Erythroblast (primary cell): ENCODE measurements at regions not wholly inside any gene's neighbourhood (a gene's known extent, or its start where the extent isn't known, plus 50 kb on each side); places are given as distances from the start of the nearest gene placed in this dataset.

Experiments used
- DNase-seq, 2 experiments: peaks; one replicate each; lab custom pipeline; 2025; lab: John Stamatoyannopoulos, UW
- GATA1 ChIP-seq: IDR thresholded peaks from 2 replicates; pipeline ENCODE4 v1.6.1; 2011; ENCODE audit warnings: low read depth, mild to moderate bottlenecking, control low read depth, low read length, moderate library complexity
- POLR2A ChIP-seq: IDR thresholded peaks from 2 replicates; pipeline ENCODE4 v1.6.1; 2011; ENCODE audit warnings: mild to moderate bottlenecking, low read length

- no peak for DNase-seq
- no peak for TF ChIP-seq POLR2A
- TF ChIP-seq GATA1, result no peak
These were observed 1401.0 kb downstream of the CDH11 start for GRCh38 chr16:63720848-63721247.

DNA sequence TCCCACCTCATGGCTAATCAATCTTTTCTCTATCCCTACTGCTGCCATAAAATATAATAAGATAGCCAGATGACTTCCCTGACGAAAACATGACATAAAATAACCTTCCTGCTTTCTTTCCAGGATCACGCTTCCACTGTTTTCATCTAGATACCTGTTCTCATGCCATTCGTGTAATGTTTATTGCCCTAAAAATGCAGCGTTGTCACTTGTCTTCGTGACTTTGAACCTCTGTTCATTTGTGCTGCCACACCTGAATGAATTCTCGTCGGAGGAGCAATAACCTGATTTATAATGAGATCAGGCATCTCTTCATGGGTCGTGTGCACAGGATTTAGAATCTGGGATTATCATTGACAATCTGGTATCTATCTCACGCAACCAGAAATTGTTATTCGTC, 1401.9 kb downstream of the CDH11 start:
- TF ChIP-seq POLR2A (no peak), GATA1 (no peak)
- DNase-seq, result no peak

DNA sequence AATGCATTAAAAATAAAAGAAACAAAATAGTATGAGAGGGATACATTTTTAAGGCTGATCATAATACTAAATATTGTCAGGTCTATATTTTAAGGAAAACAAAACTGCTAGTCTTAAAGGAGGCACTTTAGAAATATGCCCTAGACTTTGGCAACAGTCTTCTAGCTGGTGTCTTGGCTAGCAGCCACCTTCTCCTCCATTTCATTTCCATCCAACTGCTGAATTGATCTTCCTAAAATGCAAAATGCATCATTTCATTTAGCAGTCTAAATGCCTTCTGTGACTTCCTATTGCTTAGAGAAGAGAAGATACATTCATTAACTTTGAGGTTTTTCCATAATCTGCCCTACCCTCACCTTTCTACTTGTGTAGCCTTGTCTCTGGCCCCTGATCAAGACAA, 1404.1 kb downstream of the CDH11 start:
- TF ChIP-seq GATA1, result no peak
- no peak for DNase-seq

GRCh38 chr16:63714876-63715275, 1407.0 kb downstream of the CDH11 start:
- no peak for DNase-seq

DNA sequence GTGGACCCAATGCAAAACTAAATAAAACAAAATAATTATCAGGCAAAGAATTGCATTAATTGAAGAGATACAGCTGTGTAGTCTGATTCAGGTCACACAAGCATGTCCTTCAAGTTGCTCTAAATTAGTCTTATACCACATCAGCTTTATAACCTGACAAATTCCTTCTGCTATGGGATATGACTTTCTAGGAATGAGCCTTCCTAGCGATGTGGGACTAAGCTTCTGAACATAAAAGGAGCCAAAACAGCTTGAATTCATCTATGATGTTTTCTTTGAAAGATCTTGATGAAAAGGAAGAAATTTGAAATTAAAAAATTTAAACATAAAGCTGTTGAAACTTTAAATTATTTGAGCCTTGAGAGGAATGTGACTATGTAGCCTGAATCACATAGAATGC, 1409.1 kb downstream of the CDH11 start:
- TF ChIP-seq POLR2A, result no peak
- no peak for TF ChIP-seq GATA1
- no peak for DNase-seq

More at GRCh38 chr16:63714876-63715275, 1407.0 kb downstream of the CDH11 start:
- TF ChIP-seq POLR2A (no peak), GATA1 (no peak)

- TF ChIP-seq GATA1, result no peak
- no peak for TF ChIP-seq POLR2A
- DNase-seq, result no peak
These were observed 1418.3 kb downstream of the CDH11 start for GRCh38 chr16:63703612-63704011.

DNA sequence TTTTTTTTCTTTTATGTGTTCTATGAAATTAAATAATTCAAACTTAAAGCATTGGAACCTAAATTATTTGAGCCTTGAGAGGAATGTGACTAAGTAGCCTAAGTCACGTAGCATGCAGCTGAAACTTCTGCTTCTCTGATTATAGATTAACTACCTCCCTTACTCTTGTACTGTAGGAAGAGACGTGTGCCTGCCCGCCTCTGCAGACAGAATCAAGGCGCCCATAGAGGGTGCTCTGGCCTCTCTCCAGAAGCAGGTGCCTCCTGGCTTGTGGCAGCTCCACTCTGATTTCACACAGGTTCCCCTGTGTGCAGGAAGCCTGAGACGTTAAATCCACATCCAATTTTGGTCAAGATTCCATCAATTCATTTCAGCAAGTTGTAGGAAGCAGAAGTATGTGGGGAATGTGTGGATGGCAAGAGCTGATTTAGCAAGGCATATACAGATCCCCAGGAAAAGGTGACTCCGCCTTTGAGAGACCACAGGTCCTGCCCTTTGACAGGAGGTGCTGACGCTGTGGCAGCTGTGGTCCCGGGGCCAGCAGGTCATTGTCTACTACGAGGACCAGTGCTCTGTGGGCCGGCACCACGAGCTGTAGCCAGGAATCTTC, 1418.8 kb downstream of the CDH11 start:
- no peak for TF ChIP-seq POLR2A
- DNase-seq, result no peak

- no peak for TF ChIP-seq GATA1
- no peak for TF ChIP-seq POLR2A
- no peak for DNase-seq
These were observed 1424.1 kb downstream of the CDH11 start for GRCh38 chr16:63697736-63698135.

GRCh38 chr16:63695347-63695746, 1426.5 kb downstream of the CDH11 start:
- TF ChIP-seq POLR2A (no peak), GATA1 (no peak)
- DNase-seq, result no peak

- no peak for TF ChIP-seq POLR2A
- TF ChIP-seq GATA1, result no peak
- DNase-seq, result no peak
These were observed 1430.9 kb downstream of the CDH11 start for GRCh38 chr16:63690961-63691360.

DNA sequence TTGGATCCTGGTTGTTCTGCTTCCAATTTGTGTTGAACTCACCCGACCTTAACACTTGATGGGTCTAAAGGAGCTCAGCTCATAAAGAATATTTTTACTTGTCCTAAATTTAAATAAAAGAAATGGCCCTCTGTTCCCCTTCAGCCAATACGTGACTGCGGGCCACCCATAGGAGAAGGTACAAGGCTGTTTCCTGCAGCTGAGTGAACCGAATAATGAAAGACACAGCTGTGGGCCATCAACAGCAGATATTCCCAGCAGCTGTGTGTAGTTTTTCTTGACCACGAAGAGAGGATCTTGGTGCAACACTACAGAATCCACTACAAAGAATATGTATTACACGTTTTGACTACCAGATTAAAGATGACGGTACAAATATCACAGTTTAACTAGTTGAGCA, 1431.6 kb downstream of the CDH11 start:
- TF ChIP-seq GATA1 (no peak), POLR2A (no peak)
- no peak for DNase-seq

- TF ChIP-seq POLR2A (no peak), GATA1 (no peak)
- no peak for DNase-seq
These were observed 1432.8 kb downstream of the CDH11 start for GRCh38 chr16:63689068-63689467.

DNA sequence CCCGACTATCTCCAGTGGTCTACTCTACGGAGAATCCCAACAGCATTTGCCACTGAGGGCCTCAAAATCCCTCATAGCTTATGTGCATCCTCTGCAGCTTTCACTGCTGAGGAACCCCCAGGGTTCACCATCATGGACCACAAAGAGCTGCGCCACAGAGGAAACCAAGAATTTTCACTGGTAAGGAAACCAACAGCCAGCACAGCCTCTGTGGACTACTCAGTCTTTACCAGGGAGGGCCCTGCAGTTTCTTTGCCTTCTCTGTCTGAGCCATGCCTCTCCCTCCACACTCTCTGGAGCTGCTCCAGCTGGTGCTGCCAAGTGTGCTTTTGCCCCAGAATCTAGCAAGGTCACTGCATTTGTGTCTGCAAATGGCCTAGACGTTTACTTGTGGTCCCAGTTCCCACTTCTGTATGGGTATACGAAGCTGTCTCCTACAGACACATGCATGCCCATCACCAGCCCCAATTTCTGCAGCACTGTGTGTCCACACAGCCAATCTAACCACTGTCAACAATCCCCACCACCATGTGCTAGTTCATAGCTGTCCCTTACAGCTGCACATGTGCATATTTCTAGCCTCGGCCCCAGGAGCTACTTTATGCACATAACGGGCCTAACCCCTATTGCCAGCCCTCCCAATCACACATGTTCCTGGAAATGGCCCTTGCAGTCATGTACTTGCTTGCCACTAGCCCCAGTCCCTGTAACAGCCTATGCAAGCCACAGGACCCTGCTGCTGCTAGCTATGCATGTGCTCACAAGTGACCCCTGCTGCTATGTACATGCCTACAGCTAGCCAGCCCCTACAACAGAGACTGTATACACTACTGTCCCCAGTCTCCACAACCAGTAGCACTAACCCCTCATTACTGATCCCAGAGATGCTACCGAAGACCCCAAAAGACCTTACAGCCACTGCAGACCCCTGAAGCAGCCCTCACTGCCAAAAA, 1437.4 kb downstream of the CDH11 start:
- no peak for TF ChIP-seq POLR2A
- TF ChIP-seq GATA1, result no peak
- no peak for DNase-seq

- no peak for DNase-seq
- TF ChIP-seq GATA1 (no peak), POLR2A (no peak)
These were observed 1439.0 kb downstream of the CDH11 start for GRCh38 chr16:63682844-63683243.

DNA sequence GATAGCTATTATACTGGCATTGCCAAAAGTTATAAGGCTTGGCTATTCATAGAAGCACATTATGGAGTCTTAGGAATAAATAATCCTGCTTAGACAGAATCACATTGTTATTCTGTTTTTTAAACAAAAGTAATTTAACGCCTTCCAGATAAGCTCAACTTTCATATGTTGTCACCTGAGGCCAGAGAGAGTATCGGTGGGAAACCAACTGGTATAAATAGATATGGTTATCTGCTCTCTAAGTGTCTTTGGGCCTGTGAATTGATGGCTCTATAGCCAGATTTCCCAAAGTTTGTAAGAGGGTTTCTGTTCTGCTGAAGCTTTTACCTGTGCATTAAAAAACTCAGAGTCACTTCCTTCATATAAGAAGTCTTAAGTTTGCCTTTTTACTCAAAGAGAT, 1449.4 kb downstream of the CDH11 start:
- TF ChIP-seq GATA1 (no peak), POLR2A (no peak)
- DNase-seq, result no peak
